Gastrocnemius medialis (tissue), 4 donors: ENCODE measurements at regions not wholly inside any gene's neighbourhood (a gene's known extent, or its start where the extent isn't known, plus 50 kb on each side); places are given as distances from the start of the nearest gene placed in this dataset.
"Not testable (repeated sequence)": the region's sequence is repeated elsewhere in the genome, so short reads cannot be mapped to it uniquely, and the experiment has no call there.

Source experiments
- ATAC-seq, 2 donors: fragments of 150-250 bp; one replicate each; pipeline ENCODE4 v1.9.1; 2016
- DNase-seq, 2 donors: peaks; one replicate each; pipeline ENCODE4 v3.0.0-alpha.2; 2019
- H3K27ac ChIP-seq, 4 donors: fragments of 200-600 bp; sonication (generic); 1 replicate in 1 of 4; 2 replicates in 3 of 4; pipeline ENCODE4 v1.5.1; 2016 to 2018; ENCODE audit warnings: mild to moderate bottlenecking in 2 of 4, moderate library complexity in 1 of 4
- H3K27me3 ChIP-seq, 3 donors: fragments of 200-600 bp; sonication (generic) in 2 of 3; 1 replicate in 1 of 3; 2 replicates in 2 of 3; pipeline versions ENCODE4 v1.5.1 to v1.6.0; 2016 to 2019; ENCODE audit warnings: mild to moderate bottlenecking in 1 of 3, moderate library complexity in 1 of 3
- H3K36me3 ChIP-seq, 2 donors: fragments of 200-600 bp; sonication (generic) in 1 of 2; one replicate each; pipeline ENCODE4 v1.5.1; 2017 to 2018
- H3K4me1 ChIP-seq, 2 donors: fragments of 200-600 bp; sonication (generic) in 1 of 2; one replicate each; pipeline ENCODE4 v1.5.1; 2016 to 2017; ENCODE audit warnings: mild to moderate bottlenecking in 2 of 2
- H3K4me3 ChIP-seq, 4 donors: fragments of 200-600 bp; sonication (generic) in 3 of 4; 1 replicate in 1 of 4; 2 replicates in 3 of 4; pipeline ENCODE4 v1.5.1; 2016 to 2019; ENCODE audit warnings: mild to moderate bottlenecking in 2 of 4
- H3K9me3 ChIP-seq, 3 donors: fragments of 200-600 bp; sonication (generic) in 2 of 3; 1 replicate in 1 of 3; 2 replicates in 2 of 3; pipeline ENCODE4 v1.5.1; 2016 to 2019
- CTCF ChIP-seq, 5 experiments: fragments of 450-650 bp in 3 of 5; fragments of 200-600 bp in 2 of 5; sonication (generic) in 2 of 5; IDR thresholded peaks in 4 of 5; conservative IDR thresholded peaks in 1 of 5; 1 replicate in 4 of 5; 2 replicates in 1 of 5; pipeline ENCODE4 v1.5.1; 2016 to 2019; ENCODE audit warnings: antibody characterized with exemption in 5 of 5, mild to moderate bottlenecking in 3 of 5, moderate library complexity in 3 of 5
- POLR2A ChIP-seq, 2 donors: fragments of 450-650 bp; IDR thresholded peaks; one replicate each; pipeline ENCODE4 v1.6.1; 2017; ENCODE audit warnings: antibody characterized with exemption in 2 of 2, mild to moderate bottlenecking in 2 of 2, moderate library complexity in 2 of 2
- in situ Hi-C, 4 donors: fragments of 200-750 bp; cut with MboI; loops; one replicate each; pipeline versions ENCODE4 v1.15.0 to v1.8.0; 2017; ENCODE audit warnings: low sequenced_read_pairs in 4 of 4
- intact Hi-C: fragments of 100-400 bp; cut with DNase I; formaldehyde crosslinking; loops from one replicate; pipeline ENCODE4 v1.15.1; 2023; ENCODE audit warnings: low total_unique reads

- no peaks in the 10 kb centered on the region for H3K9me3 ChIP-seq
- DNase-seq = no peak
- intact Hi-C loops = no loop called here
- no peak overlapping the region for H3K27ac ChIP-seq
- no peak for ATAC-seq
- H3K36me3 ChIP-seq = no peaks in the 10 kb centered on the region
- H3K4me3 ChIP-seq = no peak overlapping the region
- in situ Hi-C loops = no loop called here
- no peaks in the 10 kb centered on the region for H3K4me1 ChIP-seq
- TF ChIP-seq POLR2A (IDR thresholded peaks at IDR 0.05) (no peak), CTCF (IDR thresholded peaks at IDR 0.05 in 4 of 5, conservative IDR thresholded peaks at IDR 0.05 in 1 of 5) (no peak)
- H3K27me3 ChIP-seq = no peaks in the 10 kb centered on the region
These were observed 617.9 kb upstream of the CTNND2 start for GRCh38 chr5:12522116-12522515.

- H3K4me1 ChIP-seq, ATAC-seq, intact Hi-C loops, H3K27me3 ChIP-seq, H3K4me3 ChIP-seq, H3K9me3 ChIP-seq, in situ Hi-C loops, H3K36me3 ChIP-seq, H3K27ac ChIP-seq, DNase-seq: not testable (repeated sequence)
These were observed 600.7 kb upstream of the CTNND2 start for GRCh38 chr5:12504983-12505382.

GRCh38 chr5:12488161-12488560 is 583.9 kb upstream of the CTNND2 start:
- no peak overlapping the region for H3K4me3 ChIP-seq
- no peaks in the 10 kb centered on the region for H3K27me3 ChIP-seq
- DNase-seq = no peak
- H3K9me3 ChIP-seq = no peaks in the 10 kb centered on the region
- H3K36me3 ChIP-seq = no peaks in the 10 kb centered on the region
- TF ChIP-seq CTCF (IDR thresholded peaks at IDR 0.05 in 4 of 5, conservative IDR thresholded peaks at IDR 0.05 in 1 of 5) (no peak), POLR2A (IDR thresholded peaks at IDR 0.05) (no peak)
- H3K27ac ChIP-seq = no peak overlapping the region
- in situ Hi-C loops = no loop called here
- intact Hi-C loops = no loop called here
- no peaks in the 10 kb centered on the region for H3K4me1 ChIP-seq
- ATAC-seq = no peak

GRCh38 chr5:12480487-12480886 is 576.2 kb upstream of the CTNND2 start:
- H3K4me3 ChIP-seq = no peak overlapping the region
- intact Hi-C loops (no loop called here), in situ Hi-C loops (no loop called here)
- no peaks in the 10 kb centered on the region for H3K4me1 ChIP-seq
- H3K36me3 ChIP-seq = no peaks in the 10 kb centered on the region
- no peaks in the 10 kb centered on the region for H3K27me3 ChIP-seq
- DNase-seq = no peak
- H3K9me3 ChIP-seq = no peaks in the 10 kb centered on the region
- no peak for ATAC-seq
- TF ChIP-seq POLR2A (IDR thresholded peaks at IDR 0.05) (no peak), CTCF (IDR thresholded peaks at IDR 0.05 in 4 of 5, conservative IDR thresholded peaks at IDR 0.05 in 1 of 5) (no peak)
- no peak overlapping the region for H3K27ac ChIP-seq

- Histone ChIP-seq H3K4me3 (no peak overlapping the region), H3K9me3 (no peaks in the 10 kb centered on the region), H3K27ac (no peak overlapping the region), H3K27me3 (no peaks in the 10 kb centered on the region), H3K36me3 (no peaks in the 10 kb centered on the region), H3K4me1 (no peaks in the 10 kb centered on the region)
- in situ Hi-C loops = no loop called here
- TF ChIP-seq POLR2A (IDR thresholded peaks at IDR 0.05) (no peak), CTCF (IDR thresholded peaks at IDR 0.05 in 4 of 5, conservative IDR thresholded peaks at IDR 0.05 in 1 of 5) (no peak)
- DNase-seq (no peak), ATAC-seq (no peak)
- intact Hi-C loops = no loop called here
These were observed 573.3 kb upstream of the CTNND2 start for GRCh38 chr5:12477554-12477953.
